Trophoblast cell (in vitro differentiated cells and primary cell): ENCODE measurements at regions not wholly inside any gene's neighbourhood (a gene's known extent, or its start where the extent isn't known, plus 50 kb on each side); places are given as distances from the start of the nearest gene placed in this dataset.

Experiments
- DNase-seq, 2 donors: peaks; one replicate each; pipeline ENCODE4 v3.0.0-alpha.2; 2016
- H2AFZ ChIP-seq: 2 replicates; pipeline ENCODE4 v1.6.1; 2013; ENCODE audit warnings: low read length, moderate library complexity, mild to moderate bottlenecking; ENCODE audit not compliant: insufficient read depth, poor library complexity
- H2AK5ac ChIP-seq: 2 replicates; pipeline ENCODE4 v1.6.1; 2013; ENCODE audit warnings: mild to moderate bottlenecking, low read length
- H2BK120ac ChIP-seq: 2 replicates; pipeline ENCODE4 v1.6.1; 2013; ENCODE audit warnings: low read length, mild to moderate bottlenecking, moderate library complexity; ENCODE audit not compliant: insufficient read depth, poor library complexity
- H2BK12ac ChIP-seq: 2 replicates; pipeline ENCODE4 v1.6.1; 2013; ENCODE audit warnings: mild to moderate bottlenecking, low read length, moderate library complexity
- H2BK5ac ChIP-seq: 2 replicates; pipeline ENCODE4 v1.6.1; 2013; ENCODE audit warnings: low read length, low read depth, moderate library complexity, mild to moderate bottlenecking; ENCODE audit not compliant: poor library complexity
- H3K14ac ChIP-seq: 2 replicates; pipeline ENCODE4 v1.6.1; 2013; ENCODE audit warnings: mild to moderate bottlenecking, low read length
- H3K18ac ChIP-seq: 2 replicates; pipeline ENCODE4 v1.6.1; 2013; ENCODE audit warnings: mild to moderate bottlenecking, low read length
- H3K23ac ChIP-seq: 2 replicates; pipeline ENCODE4 v1.6.1; 2013; ENCODE audit warnings: low read length
- H3K27ac ChIP-seq: 2 replicates; pipeline ENCODE4 v1.5.1; 2013; ENCODE audit warnings: low read depth, mild to moderate bottlenecking, inconsistent platforms, low read length, moderate library complexity
- H3K27me3 ChIP-seq: 2 replicates; pipeline ENCODE4 v1.6.1; 2013; ENCODE audit warnings: inconsistent platforms, mild to moderate bottlenecking, low read length, moderate library complexity; ENCODE audit not compliant: insufficient read depth
- H3K36me3 ChIP-seq, 2 experiments: 1 replicate in 1 of 2; 2 replicates in 1 of 2; pipeline ENCODE4 v1.6.1; 2013; ENCODE audit warnings: low read length in 2 of 2, mild to moderate bottlenecking in 2 of 2, moderate library complexity in 1 of 2; ENCODE audit not compliant: insufficient read depth in 2 of 2, control insufficient read depth in 1 of 2
- H3K4ac ChIP-seq: 2 replicates; pipeline ENCODE4 v1.6.1; 2013; ENCODE audit warnings: low read depth, mild to moderate bottlenecking, low read length, moderate library complexity
- H3K4me1 ChIP-seq, 2 experiments: 1 replicate in 1 of 2; 2 replicates in 1 of 2; pipeline ENCODE4 v1.6.1; 2013; ENCODE audit warnings: low read length in 2 of 2, mild to moderate bottlenecking in 2 of 2, moderate library complexity in 1 of 2; ENCODE audit not compliant: insufficient read depth in 2 of 2, control insufficient read depth in 1 of 2
- H3K4me2 ChIP-seq: 2 replicates; pipeline ENCODE4 v1.6.1; 2013; ENCODE audit warnings: inconsistent platforms, mild to moderate bottlenecking, low read length, moderate library complexity
- H3K4me3 ChIP-seq: 2 replicates; pipeline ENCODE4 v1.5.1; 2013; ENCODE audit warnings: mild to moderate bottlenecking, low read depth, low read length, inconsistent platforms
- H3K79me1 ChIP-seq: one replicate; pipeline ENCODE4 v1.6.1; 2013; ENCODE audit warnings: low read length
- H3K79me2 ChIP-seq: 2 replicates; pipeline ENCODE4 v1.6.1; 2013; ENCODE audit warnings: low read length, mild to moderate bottlenecking; ENCODE audit not compliant: control insufficient read depth, insufficient read depth, poor library complexity
- H3K9ac ChIP-seq: 2 replicates; pipeline ENCODE4 v1.6.1; 2013; ENCODE audit warnings: mild to moderate bottlenecking, low read length
- H3K9me3 ChIP-seq: 2 replicates; pipeline ENCODE4 v1.6.1; 2013; ENCODE audit warnings: low read depth, mild to moderate bottlenecking, control low read depth, inconsistent platforms, low read length; ENCODE audit not compliant: insufficient read depth
- H4K12ac ChIP-seq: 2 replicates; pipeline ENCODE4 v1.6.1; 2013; ENCODE audit warnings: low read depth, mild to moderate bottlenecking, low read length, moderate library complexity
- H4K8ac ChIP-seq: 2 replicates; pipeline ENCODE4 v1.6.1; 2013; ENCODE audit warnings: low read depth, mild to moderate bottlenecking, low read length, moderate library complexity
- H4K91ac ChIP-seq: one replicate; pipeline ENCODE4 v1.6.1; 2013; ENCODE audit warnings: low read depth, mild to moderate bottlenecking, low read length, moderate library complexity
- WGBS: extraction: QIAGEN DNeasy Blood & Tissue Kit; methylation state at CpG from one replicate; pipeline ENCODE4 v1.1.7; 2013; ENCODE audit warnings: missing lambda C conversion rate; ENCODE audit not compliant: insufficient read length, insufficient coverage; ENCODE audit errors: extremely low coverage; 5-methylcytosine and 5-hydroxymethylcytosine counted together

- no peak overlapping the region for H4K12ac ChIP-seq
- H3K4ac ChIP-seq = no peak overlapping the region
- no peak overlapping the region for H2BK120ac ChIP-seq
- H3K27me3 ChIP-seq = no peaks in the 10 kb centered on the region
- no peak overlapping the region for H3K9ac ChIP-seq
- H4K91ac ChIP-seq = no peak overlapping the region
- H3K23ac ChIP-seq = no peak overlapping the region
- H2BK5ac ChIP-seq = no peak overlapping the region
- no peaks in the 10 kb centered on the region for H3K36me3 ChIP-seq
- H3K4me1 ChIP-seq = no peaks in the 10 kb centered on the region
- H3K14ac ChIP-seq = no peak overlapping the region
- no peaks in the 10 kb centered on the region for H3K79me1 ChIP-seq
- H4K8ac ChIP-seq = no peak overlapping the region
- H2BK12ac ChIP-seq = no peak overlapping the region
- WGBS = no CpG with 5 or more reads among the region's 8 CpGs
- H3K9me3 ChIP-seq = no peaks in the 10 kb centered on the region
- DNase-seq = no peak
- no peak overlapping the region for H2AFZ ChIP-seq
- no peak overlapping the region for H2AK5ac ChIP-seq
- no peaks in the 10 kb centered on the region for H3K79me2 ChIP-seq
- H3K4me2 ChIP-seq = no peak overlapping the region
- H3K18ac ChIP-seq = no peak overlapping the region
- H3K4me3 ChIP-seq = no peak overlapping the region
- H3K27ac ChIP-seq = no peak overlapping the region
Measured at GRCh38 chr4:138964716-138965426, 50.7 kb upstream of the NOCT start.

GRCh38 chr4:138963412-138963811, 52.2 kb upstream of the NOCT start:
- Histone ChIP-seq H3K4ac (no peak overlapping the region), H4K91ac (no peak overlapping the region), H3K36me3 (no peaks in the 10 kb centered on the region), H3K23ac (no peak overlapping the region), H3K18ac (no peak overlapping the region), H3K4me3 (no peak overlapping the region), H3K27ac (no peak overlapping the region), H4K8ac (no peak overlapping the region), H2BK12ac (no peak overlapping the region), H2BK5ac (no peak overlapping the region), H3K9me3 (no peaks in the 10 kb centered on the region), H2AFZ (no peak overlapping the region), H4K12ac (no peak overlapping the region), H3K4me1 (peaks cover 0 to 2% of the 10 kb centered on the region in 2 experiments), H3K14ac (no peak overlapping the region), H3K4me2 (no peak overlapping the region), H3K79me2 (peaks cover 2% of the 10 kb centered on the region), H3K9ac (no peak overlapping the region), H2BK120ac (no peak overlapping the region), H3K27me3 (no peaks in the 10 kb centered on the region), H3K79me1 (peaks cover 3% of the 10 kb centered on the region), H2AK5ac (no peak overlapping the region)
- no peak for DNase-seq
- WGBS = no CpG with 5 or more reads among the region's 4 CpGs

GRCh38 chr4:138961664-138962063, 53.9 kb upstream of the NOCT start:
- no peak for DNase-seq
- Histone ChIP-seq H2BK5ac (no peak overlapping the region), H3K18ac (no peak overlapping the region), H3K9me3 (no peaks in the 10 kb centered on the region), H2AK5ac (no peak overlapping the region), H3K23ac (no peak overlapping the region), H3K14ac (no peak overlapping the region), H3K4me3 (no peak overlapping the region), H4K12ac (no peak overlapping the region), H3K79me1 (peaks cover 3% of the 10 kb centered on the region), H2BK120ac (no peak overlapping the region), H4K8ac (no peak overlapping the region), H2BK12ac (no peak overlapping the region), H3K36me3 (no peaks in the 10 kb centered on the region), H2AFZ (no peak overlapping the region), H3K9ac (no peak overlapping the region), H3K27ac (no peak overlapping the region), H4K91ac (no peak overlapping the region), H3K79me2 (peaks cover 2% of the 10 kb centered on the region), H3K4me2 (no peak overlapping the region), H3K4me1 (peaks cover 0 to 2% of the 10 kb centered on the region in 2 experiments), H3K4ac (no peak overlapping the region), H3K27me3 (no peaks in the 10 kb centered on the region)
- WGBS = no CpG with 5 or more reads among the region's 1 CpG

GRCh38 chr4:138961129-138961528, 54.5 kb upstream of the NOCT start:
- Histone ChIP-seq H3K4ac (no peak overlapping the region), H4K12ac (no peak overlapping the region), H4K8ac (no peak overlapping the region), H3K79me1 (peaks cover 3% of the 10 kb centered on the region), H3K23ac (no peak overlapping the region), H3K27me3 (no peaks in the 10 kb centered on the region), H2AFZ (no peak overlapping the region), H3K9ac (no peak overlapping the region), H2AK5ac (no peak overlapping the region), H3K9me3 (no peaks in the 10 kb centered on the region), H3K27ac (no peak overlapping the region), H3K36me3 (no peaks in the 10 kb centered on the region), H2BK5ac (no peak overlapping the region), H3K4me3 (no peak overlapping the region), H3K18ac (no peak overlapping the region), H2BK12ac (no peak overlapping the region), H3K4me1 (peaks cover 0 to 2% of the 10 kb centered on the region in 2 experiments), H4K91ac (no peak overlapping the region), H3K79me2 (peaks cover 2% of the 10 kb centered on the region), H3K14ac (no peak overlapping the region), H2BK120ac (no peak overlapping the region), H3K4me2 (no peak overlapping the region)
- no CpG with 5 or more reads among the region's 5 CpGs for WGBS
- no peak for DNase-seq
